HEK293T (cell line): ENCODE measurements at regions not wholly inside any gene's neighbourhood (a gene's known extent, or its start where the extent isn't known, plus 50 kb on each side); places are given as distances from the start of the nearest gene placed in this dataset.

Source experiments
- CTCF ChIA-PET: fragments of 350-600 bp; formaldehyde crosslinking; extraction: SDS; loops from one replicate; lab custom pipeline; 2021; ENCODE audit warnings: antibody characterized with exemption, inconsistent platforms; lab: Yijun Ruan, JAX
- POLR2A ChIA-PET: fragments of 350-600 bp; formaldehyde crosslinking; extraction: SDS; loops from one replicate; lab custom pipeline; 2020; ENCODE audit warnings: antibody characterized with exemption, inconsistent platforms; lab: Yijun Ruan, JAX
- DNase-seq: peaks from one replicate; pipeline ENCODE4 v3.0.0; 2012; ENCODE audit warnings: mixed read lengths; ENCODE audit errors: extremely low spot score
- ARNT ChIP-seq: fragments of 450-650 bp; IDR thresholded peaks from 2 replicates; pipeline ENCODE4 v1.6.1; 2017; ENCODE audit warnings: mild to moderate bottlenecking
- BHLHE40 ChIP-seq: fragments of 450-650 bp; IDR thresholded peaks from 2 replicates; pipeline ENCODE4 v1.6.1; 2016; ENCODE audit warnings: mild to moderate bottlenecking, moderate library complexity, borderline replicate concordance
- CTBP1 ChIP-seq: fragments of 450-650 bp; IDR thresholded peaks from 2 replicates; pipeline ENCODE4 v1.6.1; 2016; ENCODE audit warnings: borderline replicate concordance
- ELF4 ChIP-seq: fragments of 450-650 bp; IDR thresholded peaks from 2 replicates; pipeline ENCODE4 v1.6.1; 2017; ENCODE audit warnings: antibody characterized with exemption
- FOXA1 ChIP-seq: fragments of 450-650 bp; IDR thresholded peaks from 2 replicates; pipeline ENCODE4 v1.6.1; 2016; ENCODE audit warnings: mild to moderate bottlenecking
- FOXK2 ChIP-seq: fragments of 450-650 bp; IDR thresholded peaks from 2 replicates; pipeline ENCODE4 v1.6.1; 2016; ENCODE audit warnings: mild to moderate bottlenecking
- FOXM1 ChIP-seq: fragments of 450-650 bp; IDR thresholded peaks from 2 replicates; pipeline ENCODE4 v1.6.1; 2017; ENCODE audit warnings: mild to moderate bottlenecking, borderline replicate concordance
- HDGF ChIP-seq: fragments of 450-650 bp; IDR thresholded peaks from 2 replicates; pipeline ENCODE4 v1.6.1; 2017; ENCODE audit warnings: antibody characterized with exemption, borderline replicate concordance
- L3MBTL2 ChIP-seq: fragments of 450-650 bp; conservative IDR thresholded peaks from 2 replicates; pipeline ENCODE4 v1.6.1; 2016; ENCODE audit warnings: mild to moderate bottlenecking
- LEF1 ChIP-seq: fragments of 450-650 bp; IDR thresholded peaks from 2 replicates; pipeline ENCODE4 v1.6.1; 2017; ENCODE audit warnings: mild to moderate bottlenecking, borderline replicate concordance
- NFRKB ChIP-seq: fragments of 450-650 bp; IDR thresholded peaks from 2 replicates; pipeline ENCODE4 v1.6.1; 2016; ENCODE audit warnings: mild to moderate bottlenecking, moderate library complexity
- PKNOX1 ChIP-seq: fragments of 450-650 bp; IDR thresholded peaks from 2 replicates; pipeline ENCODE4 v1.6.1; 2016
- SP1 ChIP-seq: fragments of 450-650 bp; IDR thresholded peaks from 2 replicates; pipeline ENCODE4 v1.6.1; 2017
- SUZ12 ChIP-seq: fragments of 450-650 bp; IDR thresholded peaks from 2 replicates; pipeline ENCODE4 v1.6.1; 2016; ENCODE audit warnings: mild to moderate bottlenecking
- TARDBP ChIP-seq: fragments of 450-650 bp; IDR thresholded peaks from 2 replicates; pipeline ENCODE4 v1.6.1; 2016
- ZNF384 ChIP-seq: fragments of 450-650 bp; IDR thresholded peaks from 2 replicates; pipeline ENCODE4 v1.6.1; 2016

GRCh38 chr1:201673915-201674314, 135.0 kb downstream of the NAV1 start:
- ChIA-PET CTCF (no interaction called here), POLR2A (no interaction called here)
- DNase-seq, result no peak
- no peak for TF ChIP-seq ARNT
- no peak for TF ChIP-seq LEF1
- no peak for TF ChIP-seq SUZ12
- TF ChIP-seq L3MBTL2, result no peak
- no peak for TF ChIP-seq NFRKB
- no peak for TF ChIP-seq TARDBP
- TF ChIP-seq BHLHE40, result no peak
- no peak for TF ChIP-seq FOXK2
- no peak for TF ChIP-seq HDGF
- TF ChIP-seq CTBP1, result no peak
- no peak for TF ChIP-seq ZNF384
- TF ChIP-seq SP1, result no peak
- no peak for TF ChIP-seq ELF4
- no peak for TF ChIP-seq FOXA1
- TF ChIP-seq PKNOX1, result no peak
- TF ChIP-seq FOXM1, result no peak

GRCh38 chr1:201675143-201675542, 136.2 kb downstream of the NAV1 start:
- no peak for DNase-seq
- ChIA-PET POLR2A (no interaction called here), CTCF (no interaction called here)
- TF ChIP-seq HDGF (no peak), FOXM1 (no peak), FOXA1 (no peak), LEF1 (no peak), FOXK2 (no peak), BHLHE40 (no peak), ARNT (no peak), SUZ12 (no peak), ELF4 (no peak), CTBP1 (no peak), SP1 (no peak), NFRKB (no peak)

DNA sequence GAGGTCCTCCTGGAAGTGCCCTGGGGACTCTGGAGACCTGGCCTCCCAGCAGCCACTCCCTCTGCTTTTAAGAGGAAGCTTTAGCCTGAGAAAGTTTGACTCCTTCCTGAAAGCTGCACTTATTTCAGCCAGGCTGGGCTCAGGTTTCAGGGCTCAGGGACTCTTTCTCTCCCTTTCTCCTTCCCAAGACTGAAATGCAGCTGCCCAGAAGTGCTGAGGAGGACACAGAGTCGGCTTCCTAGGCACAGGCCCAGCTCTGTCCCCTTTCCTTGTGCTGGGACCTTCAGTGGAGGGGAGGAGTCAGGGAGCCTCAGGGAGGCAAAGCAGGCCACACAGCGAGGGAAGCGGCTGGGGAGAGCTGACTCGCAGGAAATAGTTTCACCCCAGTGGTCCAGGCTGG, 137.3 kb downstream of the NAV1 start:
- ChIA-PET CTCF (no interaction called here), POLR2A (no interaction called here)
- TF ChIP-seq SP1 (no peak), SUZ12 (no peak), CTBP1 (no peak), ARNT (no peak), FOXM1 (no peak), PKNOX1 (no peak), ZNF384 (no peak)
- no peak for DNase-seq

DNA sequence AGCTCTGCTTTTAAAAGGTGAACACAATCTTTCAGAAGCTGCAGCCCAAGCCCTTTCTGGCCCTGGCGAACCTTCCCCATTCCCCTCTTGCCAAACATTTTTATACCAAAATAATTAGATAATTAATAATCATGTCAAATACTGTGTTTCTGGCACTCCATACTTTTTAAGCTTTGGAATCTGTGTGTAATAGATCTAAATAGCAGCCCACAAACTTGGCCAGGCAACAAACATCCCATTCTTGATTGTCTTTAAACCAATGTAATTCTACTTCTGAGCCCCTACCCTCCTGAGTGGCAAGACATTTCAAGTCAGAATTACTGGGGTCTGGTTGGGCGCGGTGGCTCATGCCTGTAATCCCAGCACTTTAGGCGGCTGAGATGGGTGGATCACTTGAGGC, 137.7 kb downstream of the NAV1 start:
- ChIA-PET POLR2A (no interaction called here), CTCF (no interaction called here)
- TF ChIP-seq HDGF, result no peak
- TF ChIP-seq LEF1, result no peak
- TF ChIP-seq NFRKB, result no peak
- no peak for TF ChIP-seq FOXK2
- no peak for TF ChIP-seq FOXM1
- TF ChIP-seq SUZ12, result no peak
- TF ChIP-seq SP1, result no peak
- no peak for TF ChIP-seq PKNOX1
- TF ChIP-seq ARNT, result no peak
- no peak for TF ChIP-seq CTBP1
- TF ChIP-seq ELF4, result no peak
- DNase-seq, result no peak

DNA sequence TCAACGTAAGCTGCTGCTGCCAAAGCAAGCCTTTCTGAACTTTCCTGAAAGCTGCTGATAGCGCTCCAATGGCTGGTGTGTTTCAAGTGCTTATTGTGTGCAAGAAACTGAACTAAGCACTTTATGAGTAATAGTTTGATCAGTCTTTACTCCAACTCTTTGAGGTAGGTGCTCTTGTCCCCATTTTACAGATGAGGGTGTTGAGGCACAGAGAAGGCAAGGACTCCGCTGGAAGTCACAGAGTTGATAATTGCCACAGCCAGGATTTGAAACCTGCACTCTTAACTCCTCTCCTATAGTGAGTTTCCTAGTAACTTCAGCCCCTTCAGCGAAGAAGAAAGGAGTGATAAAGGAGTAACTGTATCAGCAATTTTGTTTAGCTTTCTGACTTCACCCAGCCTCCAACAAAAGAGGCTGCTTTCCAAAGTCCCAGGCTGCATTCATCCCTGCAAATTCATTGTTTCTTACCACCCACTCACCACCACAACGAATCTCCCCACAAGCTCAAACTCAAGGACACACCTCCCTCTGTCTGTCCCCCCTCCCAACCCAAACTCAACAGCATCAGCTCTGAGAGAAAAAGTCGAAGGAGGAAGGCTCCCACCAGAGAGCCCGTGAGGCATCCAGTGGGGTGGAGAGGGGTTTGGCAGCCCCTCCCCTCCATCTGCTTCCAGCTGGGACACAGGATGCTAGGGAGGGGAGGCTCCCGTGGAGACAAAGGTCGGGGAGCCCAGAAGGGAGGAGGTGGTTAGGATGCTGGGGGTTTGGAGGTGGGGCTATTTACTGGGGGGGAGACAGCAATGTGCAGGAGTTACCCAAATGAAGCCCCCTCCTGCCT, 139.6 kb downstream of the NAV1 start:
- DNase-seq, result no peak
- CTCF ChIA-PET, result no interaction called here
- POLR2A ChIA-PET, result interaction anchor here (1.5 kb wide), 1 partner anchor 8 kb away, joined by 3 read pairs; no protein-coding TSS in a partner anchor
- TF ChIP-seq CTBP1 (no peak), L3MBTL2 (no peak), FOXK2 (no peak), ZNF384 (no peak), PKNOX1 (no peak), SUZ12 (no peak), LEF1 (no peak), ARNT (no peak), ELF4 (no peak), SP1 (no peak)
